SK-N-SH treated with all-trans-retinoic acid at 6 μM for 48 hours (cell line): ENCODE measurements at regions not wholly inside any gene's neighbourhood (a gene's known extent, or its start where the extent isn't known, plus 50 kb on each side); places are given as distances from the start of the nearest gene placed in this dataset.

Source experiments
- ESRRG ChIP-seq: fragments of 250-450 bp; sonication (Bioruptor Pico); IDR thresholded peaks from 2 replicates; pipeline ENCODE4 v1.6.1; 2021; ENCODE audit warnings: mild to moderate bottlenecking
- RARB ChIP-seq: fragments of 250-450 bp; sonication (Bioruptor Pico); IDR thresholded peaks from 2 replicates; pipeline ENCODE4 v1.8.0; 2021; ENCODE audit warnings: mild to moderate bottlenecking, moderate library complexity
- TOX ChIP-seq: fragments of 250-450 bp; sonication (Bioruptor Pico); IDR thresholded peaks from 2 replicates; pipeline ENCODE4 v1.8.0; 2021; ENCODE audit warnings: mild to moderate bottlenecking, moderate library complexity, borderline replicate concordance
- ZFP30 ChIP-seq: fragments of 450-650 bp; formaldehyde crosslinking; IDR thresholded peaks from 2 replicates; pipeline ENCODE4 v1.5.0; 2022; ENCODE audit warnings: mild to moderate bottlenecking, moderate library complexity
- ZNF70 ChIP-seq: fragments of 450-650 bp; formaldehyde crosslinking; IDR thresholded peaks from 2 replicates; pipeline ENCODE4 v1.5.0; 2020; ENCODE audit warnings: mild to moderate bottlenecking, moderate library complexity
- TF ChIP-seq, protein P1 (sequence below): fragments of 250-450 bp; sonication (Bioruptor Pico); IDR thresholded peaks from 2 replicates; pipeline ENCODE4 v1.8.0; 2020; ENCODE audit warnings: mild to moderate bottlenecking, moderate library complexity, borderline replicate concordance
- TF ChIP-seq, protein P2 (sequence below): fragments of 250-450 bp; sonication (Bioruptor Pico); IDR thresholded peaks from 2 replicates; pipeline ENCODE4 v1.5.0; 2020; ENCODE audit warnings: mild to moderate bottlenecking, moderate library complexity

DNA sequence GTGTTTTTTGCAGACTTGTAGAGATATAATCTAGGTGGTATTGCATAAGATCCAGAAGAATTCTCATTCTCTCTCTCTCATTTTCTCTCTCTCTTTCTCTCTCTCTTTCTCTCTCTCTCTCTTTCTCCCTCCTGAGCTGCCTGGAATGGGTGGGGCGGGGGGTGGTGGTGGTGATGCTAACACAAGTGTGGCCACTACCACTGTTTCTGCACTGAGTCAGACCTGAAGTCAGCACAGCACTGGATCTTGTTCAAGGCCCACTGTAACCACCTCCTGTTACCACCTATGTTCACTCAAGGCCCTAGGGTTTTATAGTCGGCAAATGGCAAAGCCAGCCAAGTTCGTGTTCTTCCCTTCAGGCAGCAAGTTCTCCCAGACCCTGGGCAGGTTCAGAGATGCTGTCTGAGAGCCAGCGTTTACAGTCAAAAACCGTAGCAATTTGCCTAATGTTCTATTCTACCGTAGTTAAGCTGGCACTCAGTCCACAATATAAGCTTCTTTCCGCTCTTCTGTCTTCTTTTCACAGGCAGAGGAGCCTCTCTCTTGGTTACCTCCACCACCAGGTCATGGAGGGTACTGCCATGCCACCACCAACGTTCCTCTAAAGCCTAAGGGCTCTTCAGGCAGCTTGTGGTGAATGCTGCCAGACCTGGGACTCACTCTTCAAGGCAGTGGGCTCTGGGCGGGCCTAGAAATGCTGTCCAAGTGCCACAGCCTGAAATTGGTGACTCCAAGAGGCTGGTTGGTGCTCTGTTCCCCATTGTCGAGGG lies 235.7 kb upstream of the PRR16 start:
- no peak for TF ChIP-seq TOX (CRISPR knock-in tag)
- TF ChIP-seq ZNF70 (CRISPR knock-in tag): no peak
- TF ChIP-seq, protein P1, sequence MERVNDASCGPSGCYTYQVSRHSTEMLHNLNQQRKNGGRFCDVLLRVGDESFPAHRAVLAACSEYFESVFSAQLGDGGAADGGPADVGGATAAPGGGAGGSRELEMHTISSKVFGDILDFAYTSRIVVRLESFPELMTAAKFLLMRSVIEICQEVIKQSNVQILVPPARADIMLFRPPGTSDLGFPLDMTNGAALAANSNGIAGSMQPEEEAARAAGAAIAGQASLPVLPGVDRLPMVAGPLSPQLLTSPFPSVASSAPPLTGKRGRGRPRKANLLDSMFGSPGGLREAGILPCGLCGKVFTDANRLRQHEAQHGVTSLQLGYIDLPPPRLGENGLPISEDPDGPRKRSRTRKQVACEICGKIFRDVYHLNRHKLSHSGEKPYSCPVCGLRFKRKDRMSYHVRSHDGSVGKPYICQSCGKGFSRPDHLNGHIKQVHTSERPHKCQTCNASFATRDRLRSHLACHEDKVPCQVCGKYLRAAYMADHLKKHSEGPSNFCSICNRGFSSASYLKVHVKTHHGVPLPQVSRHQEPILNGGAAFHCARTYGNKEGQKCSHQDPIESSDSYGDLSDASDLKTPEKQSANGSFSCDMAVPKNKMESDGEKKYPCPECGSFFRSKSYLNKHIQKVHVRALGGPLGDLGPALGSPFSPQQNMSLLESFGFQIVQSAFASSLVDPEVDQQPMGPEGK (CRISPR knock-in tag): no peak
- no peak for TF ChIP-seq RARB
- TF ChIP-seq ESRRG (CRISPR knock-in tag): no peak
- no peak for TF ChIP-seq ZFP30 (CRISPR knock-in tag)
- TF ChIP-seq, protein P2, sequence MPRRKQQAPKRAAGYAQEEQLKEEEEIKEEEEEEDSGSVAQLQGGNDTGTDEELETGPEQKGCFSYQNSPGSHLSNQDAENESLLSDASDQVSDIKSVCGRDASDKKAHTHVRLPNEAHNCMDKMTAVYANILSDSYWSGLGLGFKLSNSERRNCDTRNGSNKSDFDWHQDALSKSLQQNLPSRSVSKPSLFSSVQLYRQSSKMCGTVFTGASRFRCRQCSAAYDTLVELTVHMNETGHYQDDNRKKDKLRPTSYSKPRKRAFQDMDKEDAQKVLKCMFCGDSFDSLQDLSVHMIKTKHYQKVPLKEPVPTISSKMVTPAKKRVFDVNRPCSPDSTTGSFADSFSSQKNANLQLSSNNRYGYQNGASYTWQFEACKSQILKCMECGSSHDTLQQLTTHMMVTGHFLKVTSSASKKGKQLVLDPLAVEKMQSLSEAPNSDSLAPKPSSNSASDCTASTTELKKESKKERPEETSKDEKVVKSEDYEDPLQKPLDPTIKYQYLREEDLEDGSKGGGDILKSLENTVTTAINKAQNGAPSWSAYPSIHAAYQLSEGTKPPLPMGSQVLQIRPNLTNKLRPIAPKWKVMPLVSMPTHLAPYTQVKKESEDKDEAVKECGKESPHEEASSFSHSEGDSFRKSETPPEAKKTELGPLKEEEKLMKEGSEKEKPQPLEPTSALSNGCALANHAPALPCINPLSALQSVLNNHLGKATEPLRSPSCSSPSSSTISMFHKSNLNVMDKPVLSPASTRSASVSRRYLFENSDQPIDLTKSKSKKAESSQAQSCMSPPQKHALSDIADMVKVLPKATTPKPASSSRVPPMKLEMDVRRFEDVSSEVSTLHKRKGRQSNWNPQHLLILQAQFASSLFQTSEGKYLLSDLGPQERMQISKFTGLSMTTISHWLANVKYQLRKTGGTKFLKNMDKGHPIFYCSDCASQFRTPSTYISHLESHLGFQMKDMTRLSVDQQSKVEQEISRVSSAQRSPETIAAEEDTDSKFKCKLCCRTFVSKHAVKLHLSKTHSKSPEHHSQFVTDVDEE (CRISPR knock-in tag): no peak
